ENCODE measurements at regions not wholly inside any gene's neighbourhood (a gene's known extent, or its start where the extent isn't known, plus 50 kb on each side); places are given as distances from the start of the nearest gene placed in this dataset.

GRCh38 chr12:93154753-93155480 lies 222.8 kb upstream of the NUDT4 start:
- 79 to 84% (median 83%) methylated on average over 11 of the region's 11 CpGs for WGBS, 3 donors
- intact Hi-C loops (cut with DNase I): no loop called here

GRCh38 chr12:93156086-93156716 lies 221.5 kb upstream of the NUDT4 start:
- WGBS, 3 donors: 40 to 45% (median 41%) methylated on average over 7 of the region's 7 CpGs
- no peak for DNase-seq
- no peak overlapping the region for H3K27ac ChIP-seq
- H3K9me3 ChIP-seq: no peaks in the 10 kb centered on the region
- no peak overlapping the region for H3K4me3 ChIP-seq
- peaks cover 1% of the 10 kb centered on the region for H3K4me1 ChIP-seq (ENCODE audit: insufficient read depth)
- no peaks in the 10 kb centered on the region for H3K27me3 ChIP-seq
- no peaks in the 10 kb centered on the region for H3K36me3 ChIP-seq
- no peak for TF ChIP-seq CTCF (IDR thresholded peaks at IDR 0.05)
- no peak for TF ChIP-seq EP300 (IDR thresholded peaks at IDR 0.05)
- no peak for TF ChIP-seq POLR2A (IDR thresholded peaks at IDR 0.05)
- intact Hi-C loops (cut with DNase I): no loop called here

More at GRCh38 chr12:93154753-93155480, 222.8 kb upstream of the NUDT4 start:
- H3K4me1 ChIP-seq (ENCODE audit: insufficient read depth): peaks cover 1% of the 10 kb centered on the region
- TF ChIP-seq POLR2A (IDR thresholded peaks at IDR 0.05) (no peak), CTCF (IDR thresholded peaks at IDR 0.05) (no peak), EP300 (IDR thresholded peaks at IDR 0.05) (no peak)
- no peak overlapping the region for H3K4me3 ChIP-seq
- no peaks in the 10 kb centered on the region for H3K9me3 ChIP-seq
- DNase-seq: no peak
- no peak overlapping the region for H3K27ac ChIP-seq
- no peaks in the 10 kb centered on the region for H3K36me3 ChIP-seq
- no peaks in the 10 kb centered on the region for H3K27me3 ChIP-seq

GRCh38 chr12:93157279-93157678 lies 220.4 kb upstream of the NUDT4 start:
- Histone ChIP-seq H3K4me3 (no peak overlapping the region), H3K27me3 (no peaks in the 10 kb centered on the region), H3K9me3 (no peaks in the 10 kb centered on the region), H3K27ac (no peak overlapping the region), H3K4me1 (ENCODE audit: insufficient read depth) (peaks cover 1% of the 10 kb centered on the region), H3K36me3 (no peaks in the 10 kb centered on the region)
- no peak for DNase-seq
- no peak for TF ChIP-seq EP300 (IDR thresholded peaks at IDR 0.05)
- TF ChIP-seq POLR2A (IDR thresholded peaks at IDR 0.05): no peak
- no peak for TF ChIP-seq CTCF (IDR thresholded peaks at IDR 0.05)
- 93 to 95% (median 93%) methylated on average over 1 of the region's 1 CpG for WGBS, 3 donors
- intact Hi-C loops (cut with DNase I): no loop called here

- TF ChIP-seq EP300 (IDR thresholded peaks at IDR 0.05): no peak
- no peak for TF ChIP-seq POLR2A (IDR thresholded peaks at IDR 0.05)
- TF ChIP-seq CTCF (IDR thresholded peaks at IDR 0.05): no peak
- Histone ChIP-seq H3K9me3 (no peaks in the 10 kb centered on the region), H3K27ac (no peak overlapping the region), H3K4me3 (no peak overlapping the region), H3K27me3 (no peaks in the 10 kb centered on the region), H3K36me3 (no peaks in the 10 kb centered on the region), H3K4me1 (ENCODE audit: insufficient read depth) (peaks cover 1% of the 10 kb centered on the region)
- no peak for DNase-seq
- 98% methylated on average over 4 of the region's 4 CpGs for WGBS, 3 donors
- intact Hi-C loops (cut with DNase I): no loop called here
Observed at GRCh38 chr12:93158065-93158843, 219.5 kb upstream of the NUDT4 start.

Measured in ovary (tissue), 7 donors.